Uterus (tissue), 3 donors: ENCODE measurements at regions not wholly inside any gene's neighbourhood (a gene's known extent, or its start where the extent isn't known, plus 50 kb on each side); places are given as distances from the start of the nearest gene placed in this dataset.

ENCODE experiments used
- DNase-seq, 2 donors: peaks; one replicate each; pipeline ENCODE4 v3.0.0-alpha.2; 2019 to 2020
- H3K27ac ChIP-seq, 2 donors: fragments of 200-600 bp; sonication (generic); 1 replicate in 1 of 2; 2 replicates in 1 of 2; pipeline ENCODE4 v1.5.1; 2016 to 2018
- H3K27me3 ChIP-seq, 2 donors: fragments of 200-600 bp; sonication (generic); one replicate each; pipeline ENCODE4 v1.5.1; 2018 to 2019; ENCODE audit warnings: control low read depth in 1 of 2
- H3K36me3 ChIP-seq, 2 donors: fragments of 200-600 bp; sonication (generic); one replicate each; pipeline ENCODE4 v1.5.1; 2019; ENCODE audit warnings: control low read depth in 1 of 2
- H3K4me1 ChIP-seq, 2 donors: fragments of 200-600 bp; sonication (generic); one replicate each; pipeline ENCODE4 v1.5.1; 2018 to 2019; ENCODE audit warnings: control low read depth in 1 of 2
- H3K4me3 ChIP-seq, 2 donors: fragments of 200-600 bp; sonication (generic); 1 replicate in 1 of 2; 2 replicates in 1 of 2; pipeline ENCODE4 v1.5.1; 2018 to 2019; ENCODE audit warnings: mild to moderate bottlenecking in 1 of 2
- H3K9me3 ChIP-seq, 2 donors: fragments of 200-600 bp; sonication (generic); one replicate each; pipeline ENCODE4 v1.5.1; 2019; ENCODE audit warnings: control low read depth in 1 of 2
- POLR2A ChIP-seq, 2 donors: fragments of 450-650 bp; IDR thresholded peaks; one replicate each; pipeline ENCODE4 v1.6.1; 2016; ENCODE audit warnings: antibody characterized with exemption in 2 of 2, mild to moderate bottlenecking in 1 of 2, moderate library complexity in 1 of 2
- intact Hi-C: fragments of 100-400 bp; cut with DNase I; formaldehyde crosslinking; loops from one replicate; pipeline ENCODE4 v1.15.1; 2023; ENCODE audit warnings: low total_unique reads
- TF ChIP-seq, protein P1 (sequence below), 4 experiments: fragments of 200-600 bp in 2 of 4; fragments of 450-650 bp in 2 of 4; sonication (generic) in 2 of 4; IDR thresholded peaks; one replicate each; pipeline ENCODE4 v1.5.1; 2016 to 2019; ENCODE audit warnings: antibody characterized with exemption in 4 of 4, mild to moderate bottlenecking in 2 of 4, moderate library complexity in 1 of 4
- donor health status: DM: yes; HTN: yes; CAD: no.

DNA sequence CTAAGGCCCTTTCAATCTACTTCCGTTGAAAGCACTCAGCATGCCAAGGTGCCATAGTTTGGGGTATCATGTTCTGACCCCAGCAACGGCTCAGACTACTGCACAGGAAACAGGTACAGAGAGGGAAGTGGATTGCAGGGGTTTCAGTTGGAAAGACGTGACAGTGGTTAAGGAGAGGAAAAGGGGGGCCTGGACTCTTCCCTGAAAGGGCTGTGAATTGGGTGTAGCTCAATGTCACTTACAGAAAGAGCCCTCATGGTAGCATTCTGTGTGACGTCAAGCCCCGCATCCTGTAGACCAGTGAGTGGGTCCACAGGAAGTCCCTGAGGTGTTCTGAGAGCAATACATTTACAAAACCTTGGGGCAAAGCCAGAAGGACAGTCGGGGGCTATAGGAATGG lies 121.5 kb upstream of the GYPC start:
- Histone ChIP-seq H3K4me1 (no peaks in the 10 kb centered on the region), H3K27me3 (no peaks in the 10 kb centered on the region), H3K36me3 (no peaks in the 10 kb centered on the region), H3K4me3 (no peak overlapping the region), H3K9me3 (no peaks in the 10 kb centered on the region), H3K27ac (no peak overlapping the region)
- intact Hi-C loops, result no loop called here
- TF ChIP-seq POLR2A (IDR thresholded peaks at IDR 0.05), result no peak
- TF ChIP-seq, protein P1, sequence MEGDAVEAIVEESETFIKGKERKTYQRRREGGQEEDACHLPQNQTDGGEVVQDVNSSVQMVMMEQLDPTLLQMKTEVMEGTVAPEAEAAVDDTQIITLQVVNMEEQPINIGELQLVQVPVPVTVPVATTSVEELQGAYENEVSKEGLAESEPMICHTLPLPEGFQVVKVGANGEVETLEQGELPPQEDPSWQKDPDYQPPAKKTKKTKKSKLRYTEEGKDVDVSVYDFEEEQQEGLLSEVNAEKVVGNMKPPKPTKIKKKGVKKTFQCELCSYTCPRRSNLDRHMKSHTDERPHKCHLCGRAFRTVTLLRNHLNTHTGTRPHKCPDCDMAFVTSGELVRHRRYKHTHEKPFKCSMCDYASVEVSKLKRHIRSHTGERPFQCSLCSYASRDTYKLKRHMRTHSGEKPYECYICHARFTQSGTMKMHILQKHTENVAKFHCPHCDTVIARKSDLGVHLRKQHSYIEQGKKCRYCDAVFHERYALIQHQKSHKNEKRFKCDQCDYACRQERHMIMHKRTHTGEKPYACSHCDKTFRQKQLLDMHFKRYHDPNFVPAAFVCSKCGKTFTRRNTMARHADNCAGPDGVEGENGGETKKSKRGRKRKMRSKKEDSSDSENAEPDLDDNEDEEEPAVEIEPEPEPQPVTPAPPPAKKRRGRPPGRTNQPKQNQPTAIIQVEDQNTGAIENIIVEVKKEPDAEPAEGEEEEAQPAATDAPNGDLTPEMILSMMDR (IDR thresholded peaks at IDR 0.05), result no peak
- no peak for DNase-seq

- Histone ChIP-seq H3K4me3 (no peak overlapping the region), H3K27me3 (no peaks in the 10 kb centered on the region), H3K27ac (no peak overlapping the region), H3K36me3 (no peaks in the 10 kb centered on the region), H3K4me1 (no peaks in the 10 kb centered on the region), H3K9me3 (no peaks in the 10 kb centered on the region)
- no peak for DNase-seq
- TF ChIP-seq, protein P1 (IDR thresholded peaks at IDR 0.05), result no peak
- no peak for TF ChIP-seq POLR2A (IDR thresholded peaks at IDR 0.05)
- intact Hi-C loops, result no loop called here
Observed at GRCh38 chr2:126535408-126535807, 120.5 kb upstream of the GYPC start.

GRCh38 chr2:126536605-126537200 lies 119.3 kb upstream of the GYPC start:
- H3K27me3 ChIP-seq, result no peaks in the 10 kb centered on the region
- no peaks in the 10 kb centered on the region for H3K9me3 ChIP-seq
- no peak for TF ChIP-seq POLR2A (IDR thresholded peaks at IDR 0.05)
- TF ChIP-seq, protein P1 (IDR thresholded peaks at IDR 0.05), result no peak
- H3K4me3 ChIP-seq, result no peak overlapping the region
- no peaks in the 10 kb centered on the region for H3K36me3 ChIP-seq
- no peak overlapping the region for H3K27ac ChIP-seq
- intact Hi-C loops, result no loop called here
- DNase-seq, result no peak
- no peaks in the 10 kb centered on the region for H3K4me1 ChIP-seq

GRCh38 chr2:126539101-126539500 lies 116.9 kb upstream of the GYPC start:
- H3K4me1 ChIP-seq, result no peaks in the 10 kb centered on the region
- intact Hi-C loops, result no loop called here
- no peaks in the 10 kb centered on the region for H3K36me3 ChIP-seq
- TF ChIP-seq, protein P1 (IDR thresholded peaks at IDR 0.05), result no peak
- TF ChIP-seq POLR2A (IDR thresholded peaks at IDR 0.05), result no peak
- H3K9me3 ChIP-seq, result no peaks in the 10 kb centered on the region
- H3K4me3 ChIP-seq, result no peak overlapping the region
- DNase-seq, result no peak
- no peak overlapping the region for H3K27ac ChIP-seq
- H3K27me3 ChIP-seq, result no peaks in the 10 kb centered on the region

GRCh38 chr2:126542247-126542646 lies 113.7 kb upstream of the GYPC start:
- Histone ChIP-seq H3K36me3 (no peaks in the 10 kb centered on the region), H3K9me3 (no peaks in the 10 kb centered on the region), H3K27me3 (no peaks in the 10 kb centered on the region), H3K4me1 (no peaks in the 10 kb centered on the region), H3K27ac (no peak overlapping the region), H3K4me3 (no peak overlapping the region)
- DNase-seq, result no peak
- no peak for TF ChIP-seq POLR2A (IDR thresholded peaks at IDR 0.05)
- TF ChIP-seq, protein P1 (IDR thresholded peaks at IDR 0.05), result no peak
- intact Hi-C loops, result no loop called here
